GM23248 (cell line): ENCODE measurements at regions not wholly inside any gene's neighbourhood (a gene's known extent, or its start where the extent isn't known, plus 50 kb on each side); places are given as distances from the start of the nearest gene placed in this dataset.

Experiments
- EZH2 ChIP-seq: fragments of 200-600 bp; sonication (generic); IDR thresholded peaks from 2 replicates; pipeline ENCODE4 v1.6.1; 2018; ENCODE audit warnings: antibody characterized with exemption, mild to moderate bottlenecking; ENCODE audit not compliant: insufficient read depth, poor library complexity, severe bottlenecking
- EZH2phosphoT487 ChIP-seq: fragments of 200-600 bp; sonication (generic); IDR thresholded peaks from 2 replicates; pipeline ENCODE4 v1.6.1; 2018; ENCODE audit warnings: antibody characterized with exemption, moderate library complexity, mild to moderate bottlenecking, low read depth; ENCODE audit not compliant: insufficient read depth

DNA sequence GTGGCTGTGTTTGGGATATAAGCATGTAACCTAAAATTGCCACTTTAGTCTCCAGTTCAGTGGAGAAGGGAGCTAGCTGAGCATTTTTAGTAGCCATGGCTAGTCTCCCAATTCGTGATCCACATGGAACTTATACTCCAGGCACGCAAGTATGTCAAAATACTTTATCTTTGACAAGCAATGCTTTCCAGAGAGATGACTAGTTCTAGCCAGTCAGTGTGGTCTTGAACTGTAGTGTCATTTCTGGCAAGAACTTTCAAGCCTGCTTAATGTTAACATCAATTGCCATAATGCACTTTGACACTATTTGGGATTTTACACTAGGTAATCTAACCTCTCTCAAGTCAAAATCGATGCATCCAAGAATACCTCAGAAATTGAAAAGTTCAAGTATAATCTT lies 660.0 kb downstream of the PTPRC start:
- TF ChIP-seq EZH2phosphoT487: no peak
- no peak for TF ChIP-seq EZH2
